Osteocyte (in vitro differentiated cells): ENCODE measurements at regions not wholly inside any gene's neighbourhood (a gene's known extent, or its start where the extent isn't known, plus 50 kb on each side); places are given as distances from the start of the nearest gene placed in this dataset.

Source experiments
- DNase-seq: peaks from one replicate; pipeline ENCODE4 v3.0.0; 2021; ENCODE audit warnings: mixed read lengths; ENCODE audit not compliant: unreplicated experiment; ENCODE audit errors: extremely low spot score
- H3K27ac Mint-ChIP-seq: one replicate; pipeline ENCODE4 v1.8.0; 2021; ENCODE audit warnings: mild to moderate bottlenecking, mixed read lengths; ENCODE audit not compliant: unreplicated experiment
- H3K27me3 Mint-ChIP-seq: one replicate; pipeline ENCODE4 v1.8.0; 2021; ENCODE audit warnings: mixed read lengths; ENCODE audit not compliant: unreplicated experiment
- H3K36me3 Mint-ChIP-seq: one replicate; pipeline ENCODE4 v1.8.0; 2021; ENCODE audit warnings: mixed read lengths; ENCODE audit not compliant: unreplicated experiment
- H3K4me1 Mint-ChIP-seq: one replicate; pipeline ENCODE4 v1.8.0; 2021; ENCODE audit warnings: mixed read lengths; ENCODE audit not compliant: unreplicated experiment
- H3K4me3 Mint-ChIP-seq: one replicate; pipeline ENCODE4 v1.8.0; 2021; ENCODE audit warnings: mild to moderate bottlenecking, moderate library complexity, mixed read lengths; ENCODE audit not compliant: unreplicated experiment
- H3K9me3 Mint-ChIP-seq: one replicate; pipeline ENCODE4 v1.8.0; 2021; ENCODE audit warnings: mixed read lengths; ENCODE audit not compliant: unreplicated experiment
- TF ChIP-seq, protein P1 (sequence below): fragments of 200-600 bp; sonication (generic); IDR thresholded peaks from 2 replicates; pipeline ENCODE4 v1.5.0; 2021; ENCODE audit warnings: antibody characterized with exemption, mild to moderate bottlenecking, moderate library complexity

GRCh38 chr20:63087236-63087871 lies 80.6 kb upstream of the BHLHE23 start:
- no peaks in the 10 kb centered on the region for H3K36me3 Mint-ChIP-seq
- TF ChIP-seq, protein P1, sequence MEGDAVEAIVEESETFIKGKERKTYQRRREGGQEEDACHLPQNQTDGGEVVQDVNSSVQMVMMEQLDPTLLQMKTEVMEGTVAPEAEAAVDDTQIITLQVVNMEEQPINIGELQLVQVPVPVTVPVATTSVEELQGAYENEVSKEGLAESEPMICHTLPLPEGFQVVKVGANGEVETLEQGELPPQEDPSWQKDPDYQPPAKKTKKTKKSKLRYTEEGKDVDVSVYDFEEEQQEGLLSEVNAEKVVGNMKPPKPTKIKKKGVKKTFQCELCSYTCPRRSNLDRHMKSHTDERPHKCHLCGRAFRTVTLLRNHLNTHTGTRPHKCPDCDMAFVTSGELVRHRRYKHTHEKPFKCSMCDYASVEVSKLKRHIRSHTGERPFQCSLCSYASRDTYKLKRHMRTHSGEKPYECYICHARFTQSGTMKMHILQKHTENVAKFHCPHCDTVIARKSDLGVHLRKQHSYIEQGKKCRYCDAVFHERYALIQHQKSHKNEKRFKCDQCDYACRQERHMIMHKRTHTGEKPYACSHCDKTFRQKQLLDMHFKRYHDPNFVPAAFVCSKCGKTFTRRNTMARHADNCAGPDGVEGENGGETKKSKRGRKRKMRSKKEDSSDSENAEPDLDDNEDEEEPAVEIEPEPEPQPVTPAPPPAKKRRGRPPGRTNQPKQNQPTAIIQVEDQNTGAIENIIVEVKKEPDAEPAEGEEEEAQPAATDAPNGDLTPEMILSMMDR, result no peak
- no peaks in the 10 kb centered on the region for H3K9me3 Mint-ChIP-seq
- no peaks in the 10 kb centered on the region for H3K4me1 Mint-ChIP-seq
- H3K27ac Mint-ChIP-seq, result no peak overlapping the region
- DNase-seq, result peak; percentile 80
- peaks cover 2% of the 10 kb centered on the region for H3K27me3 Mint-ChIP-seq
- no peak overlapping the region for H3K4me3 Mint-ChIP-seq

- no peaks in the 10 kb centered on the region for H3K9me3 Mint-ChIP-seq
- H3K27me3 Mint-ChIP-seq, result peaks cover 2% of the 10 kb centered on the region
- no peak overlapping the region for H3K27ac Mint-ChIP-seq
- H3K36me3 Mint-ChIP-seq, result no peaks in the 10 kb centered on the region
- peak; percentile 83 for DNase-seq
- H3K4me3 Mint-ChIP-seq, result no peak overlapping the region
- no peaks in the 10 kb centered on the region for H3K4me1 Mint-ChIP-seq
- TF ChIP-seq, protein P1, result no peak
Measured at GRCh38 chr20:63086421-63087235, 79.9 kb upstream of the BHLHE23 start.

- DNase-seq, result peak; percentile 81
- H3K4me1 Mint-ChIP-seq, result no peaks in the 10 kb centered on the region
- no peak overlapping the region for H3K27ac Mint-ChIP-seq
- H3K4me3 Mint-ChIP-seq, result no peak overlapping the region
- no peaks in the 10 kb centered on the region for H3K9me3 Mint-ChIP-seq
- no peaks in the 10 kb centered on the region for H3K36me3 Mint-ChIP-seq
- TF ChIP-seq, protein P1, result no peak
- H3K27me3 Mint-ChIP-seq, result peaks cover 2% of the 10 kb centered on the region
Measured at GRCh38 chr20:63085151-63085861, 78.5 kb upstream of the BHLHE23 start.

- H3K4me1 Mint-ChIP-seq, result no peaks in the 10 kb centered on the region
- TF ChIP-seq, protein P1, result no peak
- no peaks in the 10 kb centered on the region for H3K9me3 Mint-ChIP-seq
- no peaks in the 10 kb centered on the region for H3K36me3 Mint-ChIP-seq
- H3K4me3 Mint-ChIP-seq, result no peak overlapping the region
- H3K27ac Mint-ChIP-seq, result no peak overlapping the region
- peaks cover 2% of the 10 kb centered on the region for H3K27me3 Mint-ChIP-seq
- peak; percentile 83 for DNase-seq
Measured at GRCh38 chr20:63084563-63084927, 77.8 kb upstream of the BHLHE23 start.
